BLaER1 treated with 17β-estradiol and CSF1 and Interleukin-3, amounts not matched to agents 10 nM and 100 nM (cell line): ENCODE measurements at regions not wholly inside any gene's neighbourhood (a gene's known extent, or its start where the extent isn't known, plus 50 kb on each side); places are given as distances from the start of the nearest gene placed in this dataset.

Experiments used
- H3K27ac ChIP-seq, 11 experiments: shearing (Covaris generic); formaldehyde crosslinking; 2 replicates each; pipeline ENCODE4 v1.8.1; 2022
- H3K27me3 ChIP-seq, 11 experiments: shearing (Covaris generic); formaldehyde crosslinking; 2 replicates each; pipeline ENCODE4 v1.8.1; 2022
- H3K36me3 ChIP-seq, 11 experiments: shearing (Covaris generic); formaldehyde crosslinking; 2 replicates each; pipeline ENCODE4 v1.8.1; 2022
- H3K4me1 ChIP-seq, 10 experiments: shearing (Covaris generic); formaldehyde crosslinking; 2 replicates each; pipeline ENCODE4 v1.8.1; 2022
- H3K4me2 ChIP-seq, 11 experiments: shearing (Covaris generic); formaldehyde crosslinking; 2 replicates each; pipeline ENCODE4 v1.8.1; 2022
- H3K4me3 ChIP-seq, 10 experiments: shearing (Covaris generic); formaldehyde crosslinking; 2 replicates each; pipeline ENCODE4 v1.8.1; 2022
- H3K9ac ChIP-seq, 11 experiments: shearing (Covaris generic); formaldehyde crosslinking; 2 replicates each; pipeline ENCODE4 v1.8.1; 2022
- H3K9me3 ChIP-seq, 11 experiments: shearing (Covaris generic); formaldehyde crosslinking; replicated peaks in 1 of 11; 2 replicates each; pipeline ENCODE4 v1.8.1; 2022
- H4K20me1 ChIP-seq, 11 experiments: shearing (Covaris generic); formaldehyde crosslinking; 2 replicates each; pipeline ENCODE4 v1.8.1; 2022
- Cebpa-rat ChIP-seq, 11 experiments: shearing (Covaris generic); IDR thresholded peaks; 2 replicates each; pipeline ENCODE4 v1.8.1; 2022

GRCh38 chr20:24208652-24209051 lies 220.1 kb upstream of the GGTLC1 start:
- Histone ChIP-seq H3K36me3 (no peaks in the 10 kb centered on the region), H3K4me2 (no peak overlapping the region), H3K27me3 (peaks cover 23 to 27% (median 26%) of the 10 kb centered on the region in 11 experiments), H3K27ac (no peak overlapping the region), H3K4me3 (no peak overlapping the region), H4K20me1 (no peaks in the 10 kb centered on the region), H3K4me1 (peaks cover 9 to 71% (median 52%) of the 10 kb centered on the region in 10 experiments; a peak in 18 of 20 replicates), H3K9ac (no peak overlapping the region), H3K9me3 (peaks cover 0 to 9% (median 0%) of the 10 kb centered on the region in 11 experiments; a peak in 2 of 22 replicates)
- no peak for TF ChIP-seq Cebpa-rat (IDR thresholded peaks at IDR 0.05)

GRCh38 chr20:24207803-24208300 lies 219.3 kb upstream of the GGTLC1 start:
- peaks cover 8 to 67% (median 49%) of the 10 kb centered on the region in 10 experiments; a peak in 18 of 20 replicates for H3K4me1 ChIP-seq
- H3K4me2 ChIP-seq = peak overlapping the region in 6 of 11 experiments; percentile 69 to 79 (median 76); a peak in 9 of 22 replicates
- no peak overlapping the region for H3K4me3 ChIP-seq
- H3K9ac ChIP-seq = no peak overlapping the region
- TF ChIP-seq Cebpa-rat (IDR thresholded peaks at IDR 0.05) = no peak
- peak overlapping the region in 3 of 11 experiments; percentile 47 to 75 (median 71); a peak in 4 of 22 replicates for H3K27ac ChIP-seq
- H4K20me1 ChIP-seq = no peaks in the 10 kb centered on the region
- peaks cover 18 to 19% (median 19%) of the 10 kb centered on the region in 11 experiments for H3K27me3 ChIP-seq
- H3K36me3 ChIP-seq = no peaks in the 10 kb centered on the region
- H3K9me3 ChIP-seq = peaks cover 0 to 9% (median 0%) of the 10 kb centered on the region in 11 experiments; a peak in 2 of 22 replicates

GRCh38 chr20:24206995-24207394 lies 218.4 kb upstream of the GGTLC1 start:
- H3K4me2 ChIP-seq = peak overlapping the region; percentile 25 to 79 (median 73); a peak in 21 of 22 replicates
- peak overlapping the region in 5 of 11 experiments; percentile 5 to 75 (median 56); a peak in 8 of 22 replicates for H3K27ac ChIP-seq
- H3K4me3 ChIP-seq = no peak overlapping the region; a peak in 1 of 20 replicates
- peak overlapping the region in 3 of 11 experiments; percentile 25 to 63 (median 31); a peak in 4 of 22 replicates for H3K9ac ChIP-seq
- H3K9me3 ChIP-seq = peaks cover 0 to 9% (median 0%) of the 10 kb centered on the region in 11 experiments; a peak in 2 of 22 replicates
- H4K20me1 ChIP-seq = no peaks in the 10 kb centered on the region
- H3K27me3 ChIP-seq = peaks cover 9 to 11% (median 10%) of the 10 kb centered on the region in 11 experiments
- peaks cover 0 to 59% (median 41%) of the 10 kb centered on the region in 10 experiments; a peak in 18 of 20 replicates for H3K4me1 ChIP-seq
- H3K36me3 ChIP-seq = no peaks in the 10 kb centered on the region
- no peak for TF ChIP-seq Cebpa-rat (IDR thresholded peaks at IDR 0.05)

GRCh38 chr20:24203526-24204183 lies 215.1 kb upstream of the GGTLC1 start:
- peaks cover 0 to 5% (median 0%) of the 10 kb centered on the region in 11 experiments; a peak in 1 of 22 replicates for H3K9me3 ChIP-seq

GRCh38 chr20:24199501-24199900 lies 210.9 kb upstream of the GGTLC1 start:
- no peaks in the 10 kb centered on the region; a peak in 1 of 22 replicates for H3K9me3 ChIP-seq
- TF ChIP-seq Cebpa-rat (IDR thresholded peaks at IDR 0.05) = no peak
- no peak overlapping the region for H3K4me3 ChIP-seq
- H3K4me2 ChIP-seq = no peak overlapping the region
- no peaks in the 10 kb centered on the region for H4K20me1 ChIP-seq
- no peaks in the 10 kb centered on the region for H3K27me3 ChIP-seq
- peaks cover 0 to 6% (median 3%) of the 10 kb centered on the region in 10 experiments; a peak in 11 of 20 replicates for H3K4me1 ChIP-seq
- H3K36me3 ChIP-seq = no peaks in the 10 kb centered on the region
- no peak overlapping the region for H3K27ac ChIP-seq
- H3K9ac ChIP-seq = no peak overlapping the region

More at GRCh38 chr20:24203526-24204183, 215.1 kb upstream of the GGTLC1 start:
- Histone ChIP-seq H3K27me3 (no peaks in the 10 kb centered on the region), H3K36me3 (no peaks in the 10 kb centered on the region), H3K27ac (no peak overlapping the region), H3K4me1 (peaks cover 0 to 47% (median 38%) of the 10 kb centered on the region in 10 experiments; a peak in 18 of 20 replicates), H3K9ac (no peak overlapping the region), H3K4me2 (no peak overlapping the region), H3K4me3 (no peak overlapping the region), H4K20me1 (no peaks in the 10 kb centered on the region)
- TF ChIP-seq Cebpa-rat (IDR thresholded peaks at IDR 0.05) = no peak

GRCh38 chr20:24194143-24194542 lies 205.6 kb upstream of the GGTLC1 start:
- Histone ChIP-seq H3K27me3 (no peaks in the 10 kb centered on the region), H3K4me2 (no peak overlapping the region), H3K27ac (no peak overlapping the region), H3K9me3 (peaks cover 6 to 22% (median 11%) of the 10 kb centered on the region in 11 experiments; a peak in 21 of 22 replicates), H3K4me1 (no peaks in the 10 kb centered on the region; a peak in 1 of 20 replicates), H3K4me3 (no peak overlapping the region), H4K20me1 (no peaks in the 10 kb centered on the region), H3K9ac (no peak overlapping the region), H3K36me3 (no peaks in the 10 kb centered on the region)
- TF ChIP-seq Cebpa-rat (IDR thresholded peaks at IDR 0.05) = no peak

GRCh38 chr20:24190905-24191304 lies 202.3 kb upstream of the GGTLC1 start:
- no peak overlapping the region for H3K4me2 ChIP-seq
- no peak overlapping the region for H3K9ac ChIP-seq

GRCh38 chr20:24185791-24186190 lies 197.2 kb upstream of the GGTLC1 start:
- Histone ChIP-seq H3K4me3 (no peak overlapping the region), H3K27ac (peak overlapping the region in 6 of 11 experiments; percentile 15 to 85 (median 70); a peak in 11 of 22 replicates), H4K20me1 (no peaks in the 10 kb centered on the region), H3K4me1 (peaks cover 0 to 52% (median 38%) of the 10 kb centered on the region in 10 experiments; a peak in 16 of 20 replicates), H3K9me3 (peaks cover 4 to 14% (median 9%) of the 10 kb centered on the region in 11 experiments; a peak in 21 of 22 replicates), H3K4me2 (peak overlapping the region in 10 of 11 experiments; percentile 1 to 75 (median 62); a peak in 18 of 22 replicates), H3K27me3 (no peaks in the 10 kb centered on the region), H3K36me3 (no peaks in the 10 kb centered on the region), H3K9ac (peak overlapping the region in 4 of 11 experiments; percentile 26 to 71 (median 56); a peak in 8 of 22 replicates)
- TF ChIP-seq Cebpa-rat (IDR thresholded peaks at IDR 0.05) = no peak

More at GRCh38 chr20:24190905-24191304, 202.3 kb upstream of the GGTLC1 start:
- Histone ChIP-seq H4K20me1 (no peaks in the 10 kb centered on the region), H3K36me3 (no peaks in the 10 kb centered on the region), H3K27ac (no peak overlapping the region), H3K4me1 (peaks cover 0 to 16% (median 9%) of the 10 kb centered on the region in 10 experiments; a peak in 14 of 20 replicates), H3K27me3 (no peaks in the 10 kb centered on the region), H3K9me3 (peaks cover 6 to 22% (median 11%) of the 10 kb centered on the region in 11 experiments; a peak in 21 of 22 replicates), H3K4me3 (no peak overlapping the region)
- no peak for TF ChIP-seq Cebpa-rat (IDR thresholded peaks at IDR 0.05)

GRCh38 chr20:24181151-24181550 lies 192.6 kb upstream of the GGTLC1 start:
- Histone ChIP-seq H3K4me2 (no peak overlapping the region), H3K4me3 (no peak overlapping the region), H3K9ac (no peak overlapping the region), H3K4me1 (peaks cover 0 to 39% (median 32%) of the 10 kb centered on the region in 10 experiments; a peak in 16 of 20 replicates), H3K27ac (no peak overlapping the region), H3K36me3 (no peaks in the 10 kb centered on the region), H3K27me3 (no peaks in the 10 kb centered on the region), H3K9me3 (0 out of 22 replicates have a peak, but pooled peaks cover 0 to 2% (median 0%) of the 10 kb centered on the region in 11 experiments), H4K20me1 (no peaks in the 10 kb centered on the region)
- no peak for TF ChIP-seq Cebpa-rat (IDR thresholded peaks at IDR 0.05)
